ENCODE measurements at regions not wholly inside any gene's neighbourhood (a gene's known extent, or its start where the extent isn't known, plus 50 kb on each side); places are given as distances from the start of the nearest gene placed in this dataset.

GRCh38 chr2:239647052-239647819 lies 246.4 kb upstream of the HDAC4 start:
- TF ChIP-seq SIN3A (IDR thresholded peaks at IDR 0.05; ENCODE audit: borderline replicate concordance, insufficient read depth, low read length): no peak
- no peak for TF ChIP-seq POLR2AphosphoS5 (IDR thresholded peaks at IDR 0.05; ENCODE audit: low read depth, low read length)
